ENCODE measurements at regions not wholly inside any gene's neighbourhood (a gene's known extent, or its start where the extent isn't known, plus 50 kb on each side); places are given as distances from the start of the nearest gene placed in this dataset.

DNA sequence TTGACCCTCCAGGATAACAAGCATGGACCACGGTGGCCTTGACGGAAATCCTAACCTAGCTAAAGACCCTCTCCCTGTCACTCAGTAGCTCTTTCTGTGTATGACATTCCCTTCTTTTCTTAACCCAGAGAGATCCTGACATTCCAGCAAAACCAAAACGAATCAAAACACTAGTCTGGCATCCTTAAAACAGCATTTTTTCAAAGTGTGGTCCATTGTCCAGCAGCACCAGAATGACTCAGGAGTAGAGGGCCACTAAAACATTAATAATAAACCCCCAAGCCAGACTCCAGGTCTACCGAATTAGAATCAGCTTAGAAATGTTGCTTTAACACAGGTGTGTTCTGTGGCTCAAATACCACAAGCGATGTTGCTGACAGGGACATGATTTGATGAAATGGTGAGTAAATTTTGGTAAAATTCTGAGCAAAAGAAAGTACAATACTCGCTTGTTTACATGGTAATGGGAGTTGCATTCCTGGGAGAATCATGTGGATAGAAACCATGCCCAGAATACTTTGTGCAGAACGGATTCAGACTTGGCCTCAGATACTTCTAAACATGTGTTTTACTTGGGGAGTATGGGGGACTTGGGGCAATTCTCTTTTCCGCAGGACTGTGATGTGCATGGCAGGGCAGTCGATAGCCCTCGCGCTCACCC, 174.2 kb upstream of the KCNG1 start:
- Histone ChIP-seq H3K36me3 (no peaks in the 10 kb centered on the region), H3K9me3 (ENCODE audit: severe bottlenecking) (no peaks in the 10 kb centered on the region), H3K4me3 (ENCODE audit: low read depth, low read length) (no peak overlapping the region), H3K27ac (no peak overlapping the region), H3K27me3 (ENCODE audit: insufficient read depth, low read depth, severe bottlenecking) (peaks cover 96% of the 10 kb centered on the region)
- no peak for DNase-seq
- TF ChIP-seq, protein P1, sequence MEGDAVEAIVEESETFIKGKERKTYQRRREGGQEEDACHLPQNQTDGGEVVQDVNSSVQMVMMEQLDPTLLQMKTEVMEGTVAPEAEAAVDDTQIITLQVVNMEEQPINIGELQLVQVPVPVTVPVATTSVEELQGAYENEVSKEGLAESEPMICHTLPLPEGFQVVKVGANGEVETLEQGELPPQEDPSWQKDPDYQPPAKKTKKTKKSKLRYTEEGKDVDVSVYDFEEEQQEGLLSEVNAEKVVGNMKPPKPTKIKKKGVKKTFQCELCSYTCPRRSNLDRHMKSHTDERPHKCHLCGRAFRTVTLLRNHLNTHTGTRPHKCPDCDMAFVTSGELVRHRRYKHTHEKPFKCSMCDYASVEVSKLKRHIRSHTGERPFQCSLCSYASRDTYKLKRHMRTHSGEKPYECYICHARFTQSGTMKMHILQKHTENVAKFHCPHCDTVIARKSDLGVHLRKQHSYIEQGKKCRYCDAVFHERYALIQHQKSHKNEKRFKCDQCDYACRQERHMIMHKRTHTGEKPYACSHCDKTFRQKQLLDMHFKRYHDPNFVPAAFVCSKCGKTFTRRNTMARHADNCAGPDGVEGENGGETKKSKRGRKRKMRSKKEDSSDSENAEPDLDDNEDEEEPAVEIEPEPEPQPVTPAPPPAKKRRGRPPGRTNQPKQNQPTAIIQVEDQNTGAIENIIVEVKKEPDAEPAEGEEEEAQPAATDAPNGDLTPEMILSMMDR (IDR thresholded peaks at IDR 0.05; ENCODE audit: low read depth, low read length), result no peak

DNA sequence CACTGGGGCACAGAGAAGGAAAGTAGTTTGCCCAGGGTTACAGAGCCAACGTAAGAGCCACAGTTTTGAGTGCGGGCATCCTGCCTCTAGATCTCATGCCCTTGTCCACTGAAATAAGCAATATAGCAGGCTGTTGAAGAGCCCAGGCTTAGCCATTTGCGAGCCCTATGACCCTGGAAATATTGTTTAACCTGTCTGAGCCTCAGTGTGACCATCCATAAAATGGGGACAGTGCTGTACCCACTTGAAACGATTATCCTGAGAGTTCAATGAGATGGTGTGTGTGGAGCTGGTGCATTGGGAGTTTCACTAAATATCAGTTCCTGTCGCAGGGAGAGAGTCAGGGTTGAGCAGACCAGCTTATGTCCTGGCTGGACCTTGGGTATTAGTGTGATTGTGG, 173.1 kb upstream of the KCNG1 start:
- H3K9me3 ChIP-seq (ENCODE audit: severe bottlenecking), result no peaks in the 10 kb centered on the region
- H3K36me3 ChIP-seq, result no peaks in the 10 kb centered on the region
- DNase-seq, result no peak
- H3K27me3 ChIP-seq (ENCODE audit: insufficient read depth, low read depth, severe bottlenecking), result peaks cover 96% of the 10 kb centered on the region
- no peak overlapping the region for H3K4me3 ChIP-seq (ENCODE audit: low read depth, low read length)
- TF ChIP-seq, protein P1 (IDR thresholded peaks at IDR 0.05; ENCODE audit: low read depth, low read length), result no peak
- H3K27ac ChIP-seq, result no peak overlapping the region

DNA sequence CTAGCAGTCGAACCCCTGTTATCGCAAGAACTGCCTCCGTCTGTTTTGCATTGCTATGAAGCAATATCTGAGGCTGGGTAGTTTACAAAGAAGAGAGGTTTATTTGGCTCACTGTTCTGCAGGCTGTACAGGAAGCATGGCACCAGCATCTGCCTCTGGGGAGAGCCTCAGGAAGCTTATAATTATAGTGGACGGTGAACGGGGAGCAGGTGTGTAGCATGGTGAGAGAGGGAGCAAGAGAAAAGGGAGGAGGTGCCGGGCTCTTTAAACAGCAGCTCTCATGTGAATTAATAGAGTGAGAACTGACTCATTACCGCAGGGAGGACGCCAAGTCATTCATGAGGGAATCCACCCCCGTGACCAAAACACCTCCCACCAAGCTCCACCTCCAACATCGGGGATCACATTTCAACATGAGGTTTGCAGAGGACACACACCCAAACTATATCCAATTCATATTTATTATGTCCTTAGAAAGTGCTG, 172.6 kb upstream of the KCNG1 start:
- no peak for DNase-seq
- TF ChIP-seq, protein P1 (IDR thresholded peaks at IDR 0.05; ENCODE audit: low read depth, low read length), result no peak
- Histone ChIP-seq H3K36me3 (no peaks in the 10 kb centered on the region), H3K4me3 (ENCODE audit: low read depth, low read length) (no peak overlapping the region), H3K9me3 (ENCODE audit: severe bottlenecking) (no peaks in the 10 kb centered on the region), H3K27ac (no peak overlapping the region), H3K27me3 (ENCODE audit: insufficient read depth, low read depth, severe bottlenecking) (peaks cover 96% of the 10 kb centered on the region)

DNA sequence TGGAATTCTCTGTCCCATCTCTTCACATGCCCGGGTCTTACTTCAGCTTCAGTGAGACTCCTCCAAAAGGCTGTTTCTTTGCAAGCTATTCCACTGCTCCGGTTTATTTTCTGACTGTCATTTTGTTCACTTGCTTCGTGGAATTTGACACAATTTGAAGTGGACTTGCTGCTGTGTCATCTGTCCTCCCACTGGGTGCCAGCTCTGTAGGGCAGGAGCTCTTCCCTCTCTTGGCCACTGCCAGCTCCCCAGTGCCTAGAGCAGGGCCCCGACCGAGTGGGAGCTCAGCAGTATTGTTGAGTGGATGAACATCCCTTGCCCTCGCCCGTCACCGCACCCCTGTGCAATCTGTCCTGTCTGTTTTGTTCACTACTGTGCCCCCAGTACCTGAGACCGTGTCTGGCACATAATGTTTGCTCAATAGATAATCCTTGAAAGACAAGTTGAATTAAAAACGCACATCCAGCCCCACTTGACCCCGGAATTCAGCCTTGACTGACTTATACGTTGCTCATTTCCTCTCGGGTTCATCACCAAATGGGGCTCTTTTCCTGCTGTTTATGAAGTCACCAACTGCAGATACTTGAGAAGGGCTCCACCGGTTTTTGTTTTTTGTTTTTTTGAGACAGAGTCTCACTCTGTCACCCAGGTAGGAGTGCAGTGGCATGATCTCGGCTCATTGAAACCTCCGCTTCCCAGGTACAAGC, 170.3 kb upstream of the KCNG1 start:
- no peak overlapping the region for H3K27ac ChIP-seq
- TF ChIP-seq, protein P1 (IDR thresholded peaks at IDR 0.05; ENCODE audit: low read depth, low read length), result no peak
- H3K9me3 ChIP-seq (ENCODE audit: severe bottlenecking), result no peaks in the 10 kb centered on the region
- H3K27me3 ChIP-seq (ENCODE audit: insufficient read depth, low read depth, severe bottlenecking), result peaks cover 98% of the 10 kb centered on the region
- DNase-seq, result no peak
- no peaks in the 10 kb centered on the region for H3K36me3 ChIP-seq
- H3K4me3 ChIP-seq (ENCODE audit: low read depth, low read length), result no peak overlapping the region

DNA sequence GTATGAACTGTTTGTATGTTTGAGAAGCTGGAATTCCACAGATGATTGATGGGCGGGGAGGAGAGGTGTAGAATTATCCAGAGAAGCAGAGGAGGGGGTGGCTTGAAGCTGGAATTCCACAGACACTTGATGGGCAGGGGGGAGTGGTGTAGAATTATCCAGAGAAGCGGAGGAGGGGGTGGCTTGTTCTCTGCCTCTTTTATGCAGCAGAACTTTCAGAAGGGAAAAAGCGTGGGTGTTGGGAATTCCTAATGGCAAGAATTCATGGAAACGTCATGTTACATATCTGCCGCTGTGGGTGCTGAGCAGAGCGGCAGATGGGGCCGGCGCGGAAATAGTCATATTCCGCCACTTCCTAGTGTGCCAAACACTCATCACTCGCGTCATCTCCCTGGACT, 167.9 kb upstream of the KCNG1 start:
- Histone ChIP-seq H3K9me3 (ENCODE audit: severe bottlenecking) (no peaks in the 10 kb centered on the region), H3K36me3 (no peaks in the 10 kb centered on the region), H3K27me3 (ENCODE audit: insufficient read depth, low read depth, severe bottlenecking) (peaks cover 97% of the 10 kb centered on the region), H3K4me3 (ENCODE audit: low read depth, low read length) (no peak overlapping the region), H3K27ac (no peak overlapping the region)
- TF ChIP-seq, protein P1 (IDR thresholded peaks at IDR 0.05; ENCODE audit: low read depth, low read length), result no peak
- no peak for DNase-seq

All from WERI-Rb-1 (cell line).